ENCODE measurements at regions not wholly inside any gene's neighbourhood (a gene's known extent, or its start where the extent isn't known, plus 50 kb on each side); places are given as distances from the start of the nearest gene placed in this dataset.

DNA sequence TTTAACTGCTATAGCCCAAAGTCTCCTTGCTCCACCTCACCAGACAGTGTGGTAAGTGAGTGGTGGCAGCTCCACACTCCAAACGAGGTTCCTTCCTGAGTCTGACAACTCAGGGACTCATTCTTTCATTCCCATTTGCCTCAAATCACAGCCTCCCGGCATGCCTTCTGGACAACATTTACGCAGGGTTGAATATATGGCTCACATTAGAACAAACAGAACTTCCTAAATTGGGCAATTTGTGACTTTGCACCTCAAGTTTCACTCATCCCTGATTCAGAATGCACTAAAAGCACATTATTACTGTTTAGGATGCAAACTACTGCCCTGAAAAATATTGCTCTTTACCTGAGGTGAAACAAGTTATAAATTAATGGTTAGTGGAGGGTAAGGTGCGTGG, 224.6 kb upstream of the PPARGC1A start:
- H3K4me2 ChIP-seq (ENCODE audit: low read depth, low read length, poor library complexity, severe bottlenecking) = no peak overlapping the region
- no peak overlapping the region for H3K4me3 ChIP-seq (ENCODE audit: insufficient read depth, low read length, poor library complexity, severe bottlenecking)
- no peaks in the 10 kb centered on the region for H3F3A ChIP-seq (ENCODE audit: insufficient read depth)
- H3K9me3 ChIP-seq (ENCODE audit: insufficient read depth, low read length) = no peaks in the 10 kb centered on the region; the same call in 1 of the 2 replicates
- no peak overlapping the region for H2AFZ ChIP-seq (ENCODE audit: low read depth, low read length, severe bottlenecking)
- H3K9ac ChIP-seq (ENCODE audit: low read length) = no peak overlapping the region
- no peaks in the 10 kb centered on the region for H3K9me2 ChIP-seq (replicated peaks; ENCODE audit: insufficient read depth, low read length)
- H4K20me1 ChIP-seq (ENCODE audit: low read depth, low read length) = no peaks in the 10 kb centered on the region
- no peaks in the 10 kb centered on the region for H3K79me2 ChIP-seq (ENCODE audit: insufficient read depth, low read length)
- TF ChIP-seq, protein P1, sequence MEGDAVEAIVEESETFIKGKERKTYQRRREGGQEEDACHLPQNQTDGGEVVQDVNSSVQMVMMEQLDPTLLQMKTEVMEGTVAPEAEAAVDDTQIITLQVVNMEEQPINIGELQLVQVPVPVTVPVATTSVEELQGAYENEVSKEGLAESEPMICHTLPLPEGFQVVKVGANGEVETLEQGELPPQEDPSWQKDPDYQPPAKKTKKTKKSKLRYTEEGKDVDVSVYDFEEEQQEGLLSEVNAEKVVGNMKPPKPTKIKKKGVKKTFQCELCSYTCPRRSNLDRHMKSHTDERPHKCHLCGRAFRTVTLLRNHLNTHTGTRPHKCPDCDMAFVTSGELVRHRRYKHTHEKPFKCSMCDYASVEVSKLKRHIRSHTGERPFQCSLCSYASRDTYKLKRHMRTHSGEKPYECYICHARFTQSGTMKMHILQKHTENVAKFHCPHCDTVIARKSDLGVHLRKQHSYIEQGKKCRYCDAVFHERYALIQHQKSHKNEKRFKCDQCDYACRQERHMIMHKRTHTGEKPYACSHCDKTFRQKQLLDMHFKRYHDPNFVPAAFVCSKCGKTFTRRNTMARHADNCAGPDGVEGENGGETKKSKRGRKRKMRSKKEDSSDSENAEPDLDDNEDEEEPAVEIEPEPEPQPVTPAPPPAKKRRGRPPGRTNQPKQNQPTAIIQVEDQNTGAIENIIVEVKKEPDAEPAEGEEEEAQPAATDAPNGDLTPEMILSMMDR (IDR thresholded peaks at IDR 0.05; ENCODE audit: insufficient read depth, low read length, poor library complexity, severe bottlenecking) = no peak
- TF ChIP-seq EZH2phosphoT487 (conservative IDR thresholded peaks at IDR 0.05; ENCODE audit: low read length) = no peak
- no peaks in the 10 kb centered on the region for H3K36me3 ChIP-seq (ENCODE audit: low read length)
- H3K27ac ChIP-seq (ENCODE audit: low read depth, low read length) = no peak overlapping the region
- H3K27me3 ChIP-seq (ENCODE audit: low read length) = no peaks in the 10 kb centered on the region

DNA sequence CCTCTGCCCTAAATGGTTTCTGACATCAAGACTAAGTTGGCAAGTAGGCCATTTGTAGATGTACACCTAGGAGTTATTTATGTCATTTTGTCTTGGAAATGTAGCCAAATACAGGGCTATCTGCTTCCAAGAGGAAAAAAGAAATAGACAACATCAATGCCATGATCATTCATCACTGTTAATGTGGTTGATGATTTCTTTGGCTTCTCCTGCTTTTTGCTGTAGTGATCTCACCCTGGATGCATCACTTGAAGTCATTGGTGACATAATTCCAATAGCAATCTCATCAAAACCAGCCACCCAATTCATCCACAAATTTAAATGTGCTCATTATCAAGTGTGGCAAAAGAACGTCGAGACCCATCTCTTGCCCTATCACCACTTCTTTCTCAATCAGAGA, 222.6 kb upstream of the PPARGC1A start:
- TF ChIP-seq, protein P1 (IDR thresholded peaks at IDR 0.05; ENCODE audit: insufficient read depth, low read length, poor library complexity, severe bottlenecking) = no peak
- no peak for TF ChIP-seq EZH2phosphoT487 (conservative IDR thresholded peaks at IDR 0.05; ENCODE audit: low read length)
- H3K79me2 ChIP-seq (ENCODE audit: insufficient read depth, low read length) = no peaks in the 10 kb centered on the region
- no peaks in the 10 kb centered on the region for H3K27me3 ChIP-seq (ENCODE audit: low read length)
- no peak overlapping the region for H3K9ac ChIP-seq (ENCODE audit: low read length)
- no peak overlapping the region for H3K27ac ChIP-seq (ENCODE audit: low read depth, low read length)
- H3F3A ChIP-seq (ENCODE audit: insufficient read depth) = no peaks in the 10 kb centered on the region
- H2AFZ ChIP-seq (ENCODE audit: low read depth, low read length, severe bottlenecking) = no peak overlapping the region
- H3K9me3 ChIP-seq (ENCODE audit: insufficient read depth, low read length) = no peaks in the 10 kb centered on the region; the same call in 1 of the 2 replicates
- H3K36me3 ChIP-seq (ENCODE audit: low read length) = no peaks in the 10 kb centered on the region
- H3K4me2 ChIP-seq (ENCODE audit: low read depth, low read length, poor library complexity, severe bottlenecking) = no peak overlapping the region
- H3K9me2 ChIP-seq (replicated peaks; ENCODE audit: insufficient read depth, low read length) = no peaks in the 10 kb centered on the region
- no peaks in the 10 kb centered on the region for H4K20me1 ChIP-seq (ENCODE audit: low read depth, low read length)
- no peak overlapping the region for H3K4me3 ChIP-seq (ENCODE audit: insufficient read depth, low read length, poor library complexity, severe bottlenecking)

- Histone ChIP-seq H2AFZ (ENCODE audit: low read depth, low read length, severe bottlenecking) (no peak overlapping the region), H3F3A (ENCODE audit: insufficient read depth) (no peaks in the 10 kb centered on the region), H3K9me3 (ENCODE audit: insufficient read depth, low read length) (no peaks in the 10 kb centered on the region; the same call in 1 of the 2 replicates), H3K27me3 (ENCODE audit: low read length) (no peaks in the 10 kb centered on the region), H3K36me3 (ENCODE audit: low read length) (no peaks in the 10 kb centered on the region), H3K9ac (ENCODE audit: low read length) (no peak overlapping the region), H3K9me2 (replicated peaks; ENCODE audit: insufficient read depth, low read length) (no peaks in the 10 kb centered on the region), H3K27ac (ENCODE audit: low read depth, low read length) (no peak overlapping the region), H3K79me2 (ENCODE audit: insufficient read depth, low read length) (no peaks in the 10 kb centered on the region), H3K4me3 (ENCODE audit: insufficient read depth, low read length, poor library complexity, severe bottlenecking) (no peak overlapping the region), H3K4me2 (ENCODE audit: low read depth, low read length, poor library complexity, severe bottlenecking) (no peak overlapping the region), H4K20me1 (ENCODE audit: low read depth, low read length) (no peaks in the 10 kb centered on the region)
- no peak for TF ChIP-seq EZH2phosphoT487 (conservative IDR thresholded peaks at IDR 0.05; ENCODE audit: low read length)
- TF ChIP-seq, protein P1 (IDR thresholded peaks at IDR 0.05; ENCODE audit: insufficient read depth, low read length, poor library complexity, severe bottlenecking) = no peak
Observed at GRCh38 chr4:24108567-24108966, 218.7 kb upstream of the PPARGC1A start.

All from SU-DHL-6 (cell line).